RCC 7860 (cell line): ENCODE measurements at regions not wholly inside any gene's neighbourhood (a gene's known extent, or its start where the extent isn't known, plus 50 kb on each side); places are given as distances from the start of the nearest gene placed in this dataset.
"Not testable (repeated sequence)": the region's sequence is repeated elsewhere in the genome, so short reads cannot be mapped to it uniquely, and the experiment has no call there.

Source experiments
- DNase-seq: peaks from one replicate; pipeline ENCODE4 v3.0.0-alpha.2; 2015; ENCODE audit warnings: low spot score
- FAIRE-seq: peaks from 2 replicates; lab custom pipeline; 2012; peaks lifted over from hg19 to GRCh38; lab: Jason Lieb, UNC

GRCh38 chrX:81348388-81348787 lies 146.5 kb downstream of the SH3BGRL start:
- FAIRE-seq (no peak), DNase-seq (no peak)

- no peak for DNase-seq
- no peak for FAIRE-seq
Measured at GRCh38 chrX:81354954-81355353, 153.1 kb downstream of the SH3BGRL start.

- FAIRE-seq = no peak
- DNase-seq = no peak
Measured at GRCh38 chrX:81355436-81355835, 153.5 kb downstream of the SH3BGRL start.

- DNase-seq (no peak), FAIRE-seq (no peak)
Measured at GRCh38 chrX:81367291-81367690, 165.4 kb downstream of the SH3BGRL start.

- DNase-seq = peak; percentile 5
- FAIRE-seq = peak; percentile 37
Measured at GRCh38 chrX:81377329-81377728, 175.4 kb downstream of the SH3BGRL start.

- no peak for FAIRE-seq
- no peak for DNase-seq
Measured at GRCh38 chrX:81378560-81378959, 176.7 kb downstream of the SH3BGRL start.

- no peak for FAIRE-seq
Measured at GRCh38 chrX:81390237-81390636, 188.3 kb downstream of the SH3BGRL start.

GRCh38 chrX:81392396-81392795 lies 190.5 kb downstream of the SH3BGRL start:
- DNase-seq (no peak), FAIRE-seq (no peak)

More at GRCh38 chrX:81390237-81390636, 188.3 kb downstream of the SH3BGRL start:
- DNase-seq = no peak

GRCh38 chrX:81405781-81406180 lies 203.9 kb downstream of the SH3BGRL start:
- DNase-seq (no peak), FAIRE-seq (no peak)

- FAIRE-seq (no peak), DNase-seq (no peak)
Measured at GRCh38 chrX:81411517-81411916, 209.6 kb downstream of the SH3BGRL start.

- DNase-seq = no peak
- no peak for FAIRE-seq
Measured at GRCh38 chrX:81412428-81412827, 210.5 kb downstream of the SH3BGRL start.

- not testable (repeated sequence) for DNase-seq, FAIRE-seq
Measured at GRCh38 chrX:81412857-81413256, 211.0 kb downstream of the SH3BGRL start.

GRCh38 chrX:81414630-81415029 lies 212.7 kb downstream of the SH3BGRL start:
- no peak for DNase-seq
- FAIRE-seq = no peak
